ENCODE measurements at regions not wholly inside any gene's neighbourhood (a gene's known extent, or its start where the extent isn't known, plus 50 kb on each side); places are given as distances from the start of the nearest gene placed in this dataset.

DNA sequence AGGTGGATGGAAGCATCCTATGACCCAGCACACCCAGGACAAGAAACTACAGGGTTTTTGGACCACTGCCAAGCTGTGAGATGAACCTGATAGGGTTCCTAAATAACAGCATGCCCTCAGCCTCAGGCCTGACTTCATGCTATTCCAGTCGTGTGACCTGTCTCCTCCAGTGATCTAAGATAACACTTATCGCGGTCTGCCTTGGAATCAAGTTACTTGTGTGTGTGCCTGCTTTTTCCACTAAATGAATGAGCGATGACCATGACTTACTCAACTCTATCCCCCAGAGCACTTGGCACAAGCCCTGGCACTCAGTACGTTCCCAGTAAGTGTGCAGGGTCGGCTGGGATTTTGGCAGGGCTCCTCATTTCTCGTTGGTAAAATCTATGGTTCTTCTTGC lies 172.7 kb upstream of the TP63 start:
- no peak overlapping the region for H3K4me3 ChIP-seq (ENCODE audit: control insufficient read depth, low read depth, low read length)
- DNase-seq (ENCODE audit: low read depth): no peak
- TF ChIP-seq, protein P1, sequence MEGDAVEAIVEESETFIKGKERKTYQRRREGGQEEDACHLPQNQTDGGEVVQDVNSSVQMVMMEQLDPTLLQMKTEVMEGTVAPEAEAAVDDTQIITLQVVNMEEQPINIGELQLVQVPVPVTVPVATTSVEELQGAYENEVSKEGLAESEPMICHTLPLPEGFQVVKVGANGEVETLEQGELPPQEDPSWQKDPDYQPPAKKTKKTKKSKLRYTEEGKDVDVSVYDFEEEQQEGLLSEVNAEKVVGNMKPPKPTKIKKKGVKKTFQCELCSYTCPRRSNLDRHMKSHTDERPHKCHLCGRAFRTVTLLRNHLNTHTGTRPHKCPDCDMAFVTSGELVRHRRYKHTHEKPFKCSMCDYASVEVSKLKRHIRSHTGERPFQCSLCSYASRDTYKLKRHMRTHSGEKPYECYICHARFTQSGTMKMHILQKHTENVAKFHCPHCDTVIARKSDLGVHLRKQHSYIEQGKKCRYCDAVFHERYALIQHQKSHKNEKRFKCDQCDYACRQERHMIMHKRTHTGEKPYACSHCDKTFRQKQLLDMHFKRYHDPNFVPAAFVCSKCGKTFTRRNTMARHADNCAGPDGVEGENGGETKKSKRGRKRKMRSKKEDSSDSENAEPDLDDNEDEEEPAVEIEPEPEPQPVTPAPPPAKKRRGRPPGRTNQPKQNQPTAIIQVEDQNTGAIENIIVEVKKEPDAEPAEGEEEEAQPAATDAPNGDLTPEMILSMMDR (IDR thresholded peaks at IDR 0.05; ENCODE audit: control insufficient read depth, insufficient read depth, low read depth, low read length, missing control alignments): no peak

DNA sequence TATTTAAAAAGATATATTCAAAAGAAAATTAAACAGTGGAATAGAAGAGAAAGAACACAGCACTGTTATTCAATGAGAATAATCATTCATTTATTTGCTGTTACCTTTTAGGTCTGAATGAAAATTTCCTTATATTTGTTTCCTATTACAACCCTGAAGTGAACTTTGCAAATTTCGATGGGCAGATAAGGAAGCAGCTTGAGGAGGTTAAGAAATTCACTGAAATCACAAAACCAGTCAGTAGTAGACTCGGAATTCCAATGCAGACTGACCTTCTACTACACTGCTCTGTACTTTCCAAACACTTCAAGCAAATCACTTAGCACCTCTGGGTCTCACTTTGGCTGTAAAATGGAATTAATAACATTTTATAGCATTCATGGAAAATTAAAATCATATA lies 172.0 kb upstream of the TP63 start:
- no peak for DNase-seq (ENCODE audit: low read depth)

DNA sequence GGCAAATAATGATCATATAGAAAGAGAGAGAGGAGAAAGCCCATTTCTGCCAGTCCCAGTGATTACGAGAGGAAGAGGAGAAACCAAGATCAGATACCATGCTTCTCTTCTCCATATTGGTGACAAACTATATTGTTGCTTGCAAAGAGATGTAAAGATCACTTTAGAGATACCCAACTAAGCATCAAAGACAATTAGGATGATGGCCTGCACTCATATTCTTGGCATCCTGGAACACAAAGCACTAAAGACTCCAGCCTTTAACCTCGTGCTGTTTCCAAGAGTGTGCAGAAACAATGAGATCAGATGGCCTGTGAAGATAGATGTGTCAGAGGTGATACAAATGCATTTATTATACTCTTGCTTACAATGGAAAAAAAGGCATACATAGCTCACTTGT lies 170.7 kb upstream of the TP63 start:
- no peak for DNase-seq (ENCODE audit: low read depth)
- TF ChIP-seq, protein P1 (IDR thresholded peaks at IDR 0.05; ENCODE audit: control insufficient read depth, insufficient read depth, low read depth, low read length, missing control alignments): no peak
- H3K4me3 ChIP-seq (ENCODE audit: control insufficient read depth, low read depth, low read length): no peak overlapping the region

More for the DNA sequence above, 172.0 kb upstream of the TP63 start:
- H3K4me3 ChIP-seq (ENCODE audit: control insufficient read depth, low read depth, low read length): no peak overlapping the region
- TF ChIP-seq, protein P1 (IDR thresholded peaks at IDR 0.05; ENCODE audit: control insufficient read depth, insufficient read depth, low read depth, low read length, missing control alignments): no peak

DNA sequence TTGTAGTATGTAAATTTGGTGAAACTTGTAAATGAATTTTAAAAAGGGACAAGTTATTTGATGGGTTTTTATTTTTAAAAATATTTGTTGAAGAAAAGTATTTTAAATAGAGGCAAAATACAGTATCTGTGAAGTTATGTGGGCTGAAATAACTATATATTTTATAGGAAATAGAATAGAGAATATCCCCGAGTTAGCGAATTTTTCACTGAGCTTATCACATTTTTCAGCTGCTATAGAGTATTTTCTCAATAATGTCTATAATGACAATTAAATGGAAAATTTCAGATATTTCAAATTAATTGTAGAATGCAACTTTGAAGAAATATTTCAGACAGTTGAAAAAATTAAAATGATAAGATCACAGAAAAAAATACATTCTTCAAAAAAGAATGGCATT lies 166.4 kb upstream of the TP63 start:
- DNase-seq (ENCODE audit: low read depth): no peak
- TF ChIP-seq, protein P1 (IDR thresholded peaks at IDR 0.05; ENCODE audit: control insufficient read depth, insufficient read depth, low read depth, low read length, missing control alignments): no peak
- H3K4me3 ChIP-seq (ENCODE audit: control insufficient read depth, low read depth, low read length): no peak overlapping the region

DNA sequence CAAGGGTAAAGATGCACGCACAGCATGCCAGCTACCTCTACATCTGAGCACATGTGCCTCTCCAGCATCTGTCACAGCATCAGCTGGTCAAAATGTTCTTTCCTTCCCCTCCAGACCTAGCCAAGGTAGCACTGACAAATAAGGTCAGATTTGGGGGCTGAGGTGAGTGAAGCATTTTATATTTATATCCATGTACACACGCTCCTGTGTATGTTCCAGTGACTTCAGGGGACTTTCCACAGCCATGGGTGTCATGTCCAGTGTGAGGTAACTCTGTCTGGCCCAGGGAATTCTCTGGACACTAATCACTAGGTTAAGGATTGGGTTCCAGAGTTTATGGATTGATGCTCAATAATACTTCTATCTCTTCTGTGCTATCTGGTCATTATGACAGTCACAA lies 165.2 kb upstream of the TP63 start:
- H3K4me3 ChIP-seq (ENCODE audit: control insufficient read depth, low read depth, low read length): no peak overlapping the region
- TF ChIP-seq, protein P1 (IDR thresholded peaks at IDR 0.05; ENCODE audit: control insufficient read depth, insufficient read depth, low read depth, low read length, missing control alignments): no peak
- no peak for DNase-seq (ENCODE audit: low read depth)

DNA sequence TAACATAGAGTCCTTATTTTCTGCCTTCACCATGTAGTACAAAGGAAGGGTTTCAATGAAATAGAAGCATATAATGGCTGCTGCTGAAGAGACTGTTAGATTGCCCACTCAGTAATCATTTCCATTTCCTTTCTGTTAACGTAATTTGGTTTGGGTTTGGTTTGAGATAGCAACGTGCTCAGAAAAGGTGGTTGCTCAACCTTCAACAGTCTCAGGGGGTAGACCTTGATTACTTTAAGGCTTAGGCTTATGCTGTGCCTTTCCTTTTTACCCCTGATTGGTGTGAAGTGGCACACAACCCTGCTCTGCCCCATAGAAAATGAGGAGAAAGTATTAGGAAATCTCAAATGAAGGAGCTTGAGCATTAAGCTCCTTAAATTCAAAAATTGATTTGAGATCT lies 163.7 kb upstream of the TP63 start:
- TF ChIP-seq, protein P1 (IDR thresholded peaks at IDR 0.05; ENCODE audit: control insufficient read depth, insufficient read depth, low read depth, low read length, missing control alignments): no peak
- DNase-seq (ENCODE audit: low read depth): no peak
- no peak overlapping the region for H3K4me3 ChIP-seq (ENCODE audit: control insufficient read depth, low read depth, low read length)

DNA sequence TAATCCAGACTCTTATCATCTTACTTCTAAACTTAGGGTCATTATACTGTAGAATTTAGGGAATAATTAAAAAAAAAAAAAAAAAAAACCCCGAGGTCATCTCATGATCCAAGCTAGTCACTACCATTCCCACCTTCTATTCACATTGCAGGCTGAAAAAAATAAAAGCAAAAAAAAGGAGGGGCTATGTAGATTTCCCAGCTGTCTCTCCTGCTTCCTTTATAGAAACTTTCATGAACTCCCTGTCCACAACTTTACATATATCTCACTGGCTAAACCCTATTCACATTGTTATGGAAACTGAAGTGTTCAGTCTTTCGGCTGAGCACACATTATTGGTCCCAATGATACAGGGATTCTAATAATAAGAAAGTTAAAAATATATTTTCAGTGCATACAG lies 156.2 kb upstream of the TP63 start:
- DNase-seq (ENCODE audit: low read depth): no peak
- H3K4me3 ChIP-seq (ENCODE audit: control insufficient read depth, low read depth, low read length): no peak overlapping the region
- TF ChIP-seq, protein P1 (IDR thresholded peaks at IDR 0.05; ENCODE audit: control insufficient read depth, insufficient read depth, low read depth, low read length, missing control alignments): no peak
